ENCODE measurements at regions not wholly inside any gene's neighbourhood (a gene's known extent, or its start where the extent isn't known, plus 50 kb on each side); places are given as distances from the start of the nearest gene placed in this dataset.

DNA sequence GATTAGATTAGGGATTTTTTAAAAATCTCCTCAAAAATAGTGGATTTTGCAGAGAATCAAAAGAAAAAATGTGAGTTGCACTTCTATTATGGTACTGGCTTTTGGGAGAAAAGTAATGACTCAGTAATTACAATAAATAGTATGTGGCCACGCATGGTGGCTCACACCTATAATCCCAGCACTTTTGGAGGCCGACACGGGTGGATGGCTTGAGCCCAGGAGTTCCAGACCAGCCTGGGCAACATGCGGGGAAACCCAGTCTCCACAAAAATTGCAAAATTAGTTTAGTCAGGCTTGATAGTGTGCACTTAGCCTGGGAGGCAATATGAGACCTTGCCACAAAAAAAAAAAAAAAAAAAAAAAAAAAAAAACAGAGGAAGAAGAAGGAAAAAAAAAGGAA, 1098.2 kb downstream of the ZPLD1 start:
- TF ChIP-seq, protein P1, sequence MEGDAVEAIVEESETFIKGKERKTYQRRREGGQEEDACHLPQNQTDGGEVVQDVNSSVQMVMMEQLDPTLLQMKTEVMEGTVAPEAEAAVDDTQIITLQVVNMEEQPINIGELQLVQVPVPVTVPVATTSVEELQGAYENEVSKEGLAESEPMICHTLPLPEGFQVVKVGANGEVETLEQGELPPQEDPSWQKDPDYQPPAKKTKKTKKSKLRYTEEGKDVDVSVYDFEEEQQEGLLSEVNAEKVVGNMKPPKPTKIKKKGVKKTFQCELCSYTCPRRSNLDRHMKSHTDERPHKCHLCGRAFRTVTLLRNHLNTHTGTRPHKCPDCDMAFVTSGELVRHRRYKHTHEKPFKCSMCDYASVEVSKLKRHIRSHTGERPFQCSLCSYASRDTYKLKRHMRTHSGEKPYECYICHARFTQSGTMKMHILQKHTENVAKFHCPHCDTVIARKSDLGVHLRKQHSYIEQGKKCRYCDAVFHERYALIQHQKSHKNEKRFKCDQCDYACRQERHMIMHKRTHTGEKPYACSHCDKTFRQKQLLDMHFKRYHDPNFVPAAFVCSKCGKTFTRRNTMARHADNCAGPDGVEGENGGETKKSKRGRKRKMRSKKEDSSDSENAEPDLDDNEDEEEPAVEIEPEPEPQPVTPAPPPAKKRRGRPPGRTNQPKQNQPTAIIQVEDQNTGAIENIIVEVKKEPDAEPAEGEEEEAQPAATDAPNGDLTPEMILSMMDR (IDR thresholded peaks at IDR 0.05) = no peak
- no peak for TF ChIP-seq POLR2AphosphoS5 (IDR thresholded peaks at IDR 0.05; ENCODE audit: low read depth, low read length)
- TF ChIP-seq SIN3A (IDR thresholded peaks at IDR 0.05; ENCODE audit: borderline replicate concordance, insufficient read depth, low read depth, low read length) = no peak
